ENCODE measurements at regions not wholly inside any gene's neighbourhood (a gene's known extent, or its start where the extent isn't known, plus 50 kb on each side); places are given as distances from the start of the nearest gene placed in this dataset.

DNA sequence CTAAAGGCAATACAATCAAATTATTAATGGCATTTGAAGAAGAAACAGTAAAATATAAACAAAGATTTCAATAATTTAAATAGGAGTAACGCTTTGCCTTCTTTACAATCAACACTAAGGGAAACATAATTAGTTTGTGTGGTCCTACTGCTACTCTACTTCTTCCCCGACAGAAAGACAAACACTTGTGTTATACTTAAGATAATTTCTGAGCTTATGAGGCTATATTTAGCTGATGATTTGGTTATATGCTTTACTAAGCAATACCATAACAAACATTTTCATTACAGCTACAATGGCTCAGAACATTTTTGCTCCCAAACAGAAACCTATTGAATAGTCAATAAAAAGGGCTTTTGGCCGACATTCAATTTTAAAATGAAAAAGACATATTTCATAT lies 1217.2 kb upstream of the GJE1 start:
- no peaks in the 10 kb centered on the region for H3K36me3 ChIP-seq (ENCODE audit: insufficient read depth, low read length)
- TF ChIP-seq, protein P1, sequence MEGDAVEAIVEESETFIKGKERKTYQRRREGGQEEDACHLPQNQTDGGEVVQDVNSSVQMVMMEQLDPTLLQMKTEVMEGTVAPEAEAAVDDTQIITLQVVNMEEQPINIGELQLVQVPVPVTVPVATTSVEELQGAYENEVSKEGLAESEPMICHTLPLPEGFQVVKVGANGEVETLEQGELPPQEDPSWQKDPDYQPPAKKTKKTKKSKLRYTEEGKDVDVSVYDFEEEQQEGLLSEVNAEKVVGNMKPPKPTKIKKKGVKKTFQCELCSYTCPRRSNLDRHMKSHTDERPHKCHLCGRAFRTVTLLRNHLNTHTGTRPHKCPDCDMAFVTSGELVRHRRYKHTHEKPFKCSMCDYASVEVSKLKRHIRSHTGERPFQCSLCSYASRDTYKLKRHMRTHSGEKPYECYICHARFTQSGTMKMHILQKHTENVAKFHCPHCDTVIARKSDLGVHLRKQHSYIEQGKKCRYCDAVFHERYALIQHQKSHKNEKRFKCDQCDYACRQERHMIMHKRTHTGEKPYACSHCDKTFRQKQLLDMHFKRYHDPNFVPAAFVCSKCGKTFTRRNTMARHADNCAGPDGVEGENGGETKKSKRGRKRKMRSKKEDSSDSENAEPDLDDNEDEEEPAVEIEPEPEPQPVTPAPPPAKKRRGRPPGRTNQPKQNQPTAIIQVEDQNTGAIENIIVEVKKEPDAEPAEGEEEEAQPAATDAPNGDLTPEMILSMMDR (IDR thresholded peaks at IDR 0.05; ENCODE audit: insufficient read depth, low read depth, low read length), result no peak
- TF ChIP-seq EZH2 (IDR thresholded peaks at IDR 0.05; ENCODE audit: insufficient read depth, low read length), result no peak
- H3K36me3 Mint-ChIP-seq (ENCODE audit: low read depth, unreplicated experiment), result no peaks in the 10 kb centered on the region
- no peak overlapping the region for H3K9ac ChIP-seq (ENCODE audit: low read length)
- FAIRE-seq (no peak), DNase-seq (ENCODE audit: low read depth) (no peak)
- no peaks in the 10 kb centered on the region for H3K4me1 ChIP-seq (ENCODE audit: insufficient read depth, low read length)
- H3K4me3 Mint-ChIP-seq (ENCODE audit: unreplicated experiment), result no peak overlapping the region
- no peak overlapping the region for H3K27ac ChIP-seq (ENCODE audit: low read depth, low read length)
- no peaks in the 10 kb centered on the region for H3K27me3 Mint-ChIP-seq (ENCODE audit: low read depth, unreplicated experiment)
- H3K27me3 ChIP-seq (ENCODE audit: insufficient read depth, low read length), result no peaks in the 10 kb centered on the region
- H3K27ac Mint-ChIP-seq (ENCODE audit: unreplicated experiment), result no peak overlapping the region
- H3K9me3 Mint-ChIP-seq (ENCODE audit: unreplicated experiment), result peaks cover 2% of the 10 kb centered on the region
- H3K4me2 ChIP-seq (ENCODE audit: low read length), result no peak overlapping the region
- no peak overlapping the region for H3K4me3 ChIP-seq (ENCODE audit: insufficient read depth, low read depth, low read length)
- no peaks in the 10 kb centered on the region for H4K20me1 ChIP-seq (ENCODE audit: insufficient read depth, low read length)
- no peaks in the 10 kb centered on the region for H3K4me1 Mint-ChIP-seq (ENCODE audit: low read depth, unreplicated experiment)
- no peaks in the 10 kb centered on the region for H3K9me3 ChIP-seq (ENCODE audit: insufficient read depth, low read depth, low read length)
- H2AFZ ChIP-seq (ENCODE audit: low read depth, low read length), result no peak overlapping the region
- no peaks in the 10 kb centered on the region for H3K79me2 ChIP-seq (ENCODE audit: insufficient read depth, low read length)

DNA sequence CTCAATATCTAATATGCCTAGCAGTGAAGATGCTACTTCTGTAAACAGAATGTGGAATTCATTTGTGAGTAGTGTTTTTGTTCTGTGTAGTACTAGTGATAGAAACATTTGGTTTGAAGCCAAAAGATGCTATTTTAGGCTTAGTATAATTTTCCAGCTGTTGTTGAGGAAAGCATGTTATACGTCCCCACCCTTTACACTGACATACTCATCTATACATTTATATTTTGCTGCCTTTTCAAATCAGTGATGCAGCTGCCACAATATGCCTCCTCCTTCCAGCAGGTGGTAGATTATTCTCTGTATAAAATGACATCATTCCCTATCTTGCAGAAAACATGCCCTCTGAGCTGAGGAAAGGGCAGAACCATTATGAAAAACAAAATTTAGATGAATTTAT lies 1217.6 kb upstream of the GJE1 start:
- TF ChIP-seq, protein P1 (IDR thresholded peaks at IDR 0.05; ENCODE audit: insufficient read depth, low read depth, low read length), result no peak
- TF ChIP-seq EZH2 (IDR thresholded peaks at IDR 0.05; ENCODE audit: insufficient read depth, low read length), result no peak

DNA sequence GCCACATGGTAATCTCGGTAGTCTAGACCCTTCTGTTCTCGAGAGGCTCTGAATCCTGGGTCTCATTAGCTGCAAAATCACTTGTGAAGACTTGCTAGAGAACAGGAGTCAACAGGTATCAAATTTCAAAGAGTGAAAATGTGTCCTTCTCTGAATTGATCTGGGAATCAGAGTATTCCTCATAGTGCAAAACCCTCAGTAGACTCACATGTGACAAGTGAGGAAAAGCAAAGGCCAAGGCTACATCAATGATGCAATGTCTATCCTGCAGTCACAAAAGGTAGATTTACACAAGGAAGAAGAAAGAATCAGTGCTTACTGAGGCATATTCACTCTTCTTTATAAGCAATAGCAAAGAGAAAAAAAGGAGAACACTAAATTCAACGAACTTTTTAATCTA lies 1220.0 kb upstream of the GJE1 start:
- Mint-ChIP-seq H3K4me3 (ENCODE audit: unreplicated experiment) (no peak overlapping the region), H3K27me3 (ENCODE audit: low read depth, unreplicated experiment) (no peaks in the 10 kb centered on the region), H3K4me1 (ENCODE audit: low read depth, unreplicated experiment) (peaks cover 7% of the 10 kb centered on the region)

More for the DNA sequence above, 1217.6 kb upstream of the GJE1 start:
- no peak overlapping the region for H3K4me3 ChIP-seq (ENCODE audit: insufficient read depth, low read depth, low read length)
- H3K79me2 ChIP-seq (ENCODE audit: insufficient read depth, low read length), result no peaks in the 10 kb centered on the region
- Mint-ChIP-seq H3K4me3 (ENCODE audit: unreplicated experiment) (no peak overlapping the region), H3K4me1 (ENCODE audit: low read depth, unreplicated experiment) (no peaks in the 10 kb centered on the region), H3K27ac (ENCODE audit: unreplicated experiment) (no peak overlapping the region), H3K27me3 (ENCODE audit: low read depth, unreplicated experiment) (no peaks in the 10 kb centered on the region), H3K36me3 (ENCODE audit: low read depth, unreplicated experiment) (no peaks in the 10 kb centered on the region), H3K9me3 (ENCODE audit: unreplicated experiment) (peaks cover 2% of the 10 kb centered on the region)
- H3K4me1 ChIP-seq (ENCODE audit: insufficient read depth, low read length), result no peaks in the 10 kb centered on the region
- H4K20me1 ChIP-seq (ENCODE audit: insufficient read depth, low read length), result no peaks in the 10 kb centered on the region
- no peaks in the 10 kb centered on the region for H3K36me3 ChIP-seq (ENCODE audit: insufficient read depth, low read length)
- no peak overlapping the region for H3K4me2 ChIP-seq (ENCODE audit: low read length)
- H3K27me3 ChIP-seq (ENCODE audit: insufficient read depth, low read length), result no peaks in the 10 kb centered on the region
- no peak overlapping the region for H3K27ac ChIP-seq (ENCODE audit: low read depth, low read length)
- no peak for FAIRE-seq
- H3K9ac ChIP-seq (ENCODE audit: low read length), result no peak overlapping the region
- DNase-seq (ENCODE audit: low read depth), result no peak
- H3K9me3 ChIP-seq (ENCODE audit: insufficient read depth, low read depth, low read length), result no peaks in the 10 kb centered on the region
- H2AFZ ChIP-seq (ENCODE audit: low read depth, low read length), result no peak overlapping the region

More for the DNA sequence above, 1220.0 kb upstream of the GJE1 start:
- no peak overlapping the region for H2AFZ ChIP-seq (ENCODE audit: low read depth, low read length)
- H3K27ac ChIP-seq (ENCODE audit: low read depth, low read length), result no peak overlapping the region
- peaks cover 3% of the 10 kb centered on the region for H3K9me3 ChIP-seq (ENCODE audit: insufficient read depth, low read depth, low read length)
- Mint-ChIP-seq H3K27ac (ENCODE audit: unreplicated experiment) (no peak overlapping the region), H3K36me3 (ENCODE audit: low read depth, unreplicated experiment) (no peaks in the 10 kb centered on the region), H3K9me3 (ENCODE audit: unreplicated experiment) (peaks cover 8% of the 10 kb centered on the region)
- no peaks in the 10 kb centered on the region for H4K20me1 ChIP-seq (ENCODE audit: insufficient read depth, low read length)
- no peaks in the 10 kb centered on the region for H3K36me3 ChIP-seq (ENCODE audit: insufficient read depth, low read length)
- no peaks in the 10 kb centered on the region for H3K27me3 ChIP-seq (ENCODE audit: insufficient read depth, low read length)
- no peaks in the 10 kb centered on the region for H3K79me2 ChIP-seq (ENCODE audit: insufficient read depth, low read length)
- no peak overlapping the region for H3K4me2 ChIP-seq (ENCODE audit: low read length)
- no peak overlapping the region for H3K9ac ChIP-seq (ENCODE audit: low read length)
- FAIRE-seq (no peak), DNase-seq (ENCODE audit: low read depth) (no peak)
- TF ChIP-seq, protein P1 (IDR thresholded peaks at IDR 0.05; ENCODE audit: insufficient read depth, low read depth, low read length), result no peak
- no peak for TF ChIP-seq EZH2 (IDR thresholded peaks at IDR 0.05; ENCODE audit: insufficient read depth, low read length)
- no peak overlapping the region for H3K4me3 ChIP-seq (ENCODE audit: insufficient read depth, low read depth, low read length)
- H3K4me1 ChIP-seq (ENCODE audit: insufficient read depth, low read length), result no peaks in the 10 kb centered on the region
